Ecto neural progenitor cell (in vitro differentiated cells): ENCODE measurements at regions not wholly inside any gene's neighbourhood (a gene's known extent, or its start where the extent isn't known, plus 50 kb on each side); places are given as distances from the start of the nearest gene placed in this dataset.
"Not testable (repeated sequence)": the region's sequence is repeated elsewhere in the genome, so short reads cannot be mapped to it uniquely, and the experiment has no call there.

Source experiments
- DNase-seq: peaks from one replicate; pipeline ENCODE4 v3.0.0-alpha.2; 2018; ENCODE audit warnings: low spot score

DNA sequence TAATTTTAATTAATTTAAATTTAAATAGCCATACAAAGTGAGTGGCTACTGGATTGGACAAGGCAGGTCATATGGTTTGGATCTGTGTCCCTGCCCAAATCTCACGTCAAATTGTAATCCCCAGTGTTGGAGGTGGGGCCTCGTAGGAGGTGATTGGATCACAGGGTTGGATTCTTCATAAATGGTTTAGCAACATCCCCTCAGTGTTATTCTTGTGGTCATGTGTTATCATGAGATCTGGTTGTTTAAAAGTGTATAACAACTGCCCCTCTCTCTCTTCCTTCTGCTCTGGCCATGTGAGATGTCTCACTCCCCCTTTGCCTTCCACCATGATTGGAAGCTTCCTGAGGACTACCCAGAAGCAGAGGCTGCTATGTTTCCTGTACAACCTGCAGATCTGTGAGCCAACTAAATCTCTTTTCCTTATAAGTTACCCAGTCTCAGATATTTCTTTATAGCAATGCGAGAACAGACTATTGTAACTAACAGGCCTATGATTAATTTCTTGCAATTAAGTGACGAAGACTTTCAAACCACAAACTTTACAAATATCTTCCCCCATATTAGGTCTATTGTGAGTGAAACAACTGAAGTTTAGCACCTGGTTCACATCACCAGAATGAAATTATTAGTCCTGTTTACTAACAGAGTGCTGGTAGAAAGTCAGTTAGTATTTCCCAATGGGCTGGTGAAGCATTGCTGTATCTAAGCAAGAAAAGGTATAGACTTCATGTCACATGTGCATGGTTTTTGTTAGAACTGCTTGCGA is 60.0 kb upstream of the TNFAIP3 start:
- DNase-seq: no peak

DNA sequence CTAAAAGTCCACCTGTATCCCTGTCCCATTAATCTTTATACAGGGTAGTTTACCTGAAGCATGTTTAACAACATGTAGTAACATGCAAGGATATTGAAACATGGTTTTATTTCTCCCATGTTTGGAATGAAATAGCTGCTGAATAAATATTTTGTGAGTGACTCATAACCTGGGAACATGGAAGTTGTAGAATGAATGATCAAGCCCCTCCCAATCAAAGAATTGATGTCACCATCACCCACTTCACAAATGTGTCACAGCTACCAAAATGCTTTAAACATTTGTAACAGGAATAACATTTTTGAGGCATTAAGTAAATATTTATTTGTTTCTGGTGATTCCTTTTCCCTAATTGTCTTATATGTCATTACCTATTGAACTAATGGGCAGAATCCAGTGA is 58.9 kb upstream of the TNFAIP3 start:
- DNase-seq: no peak

DNA sequence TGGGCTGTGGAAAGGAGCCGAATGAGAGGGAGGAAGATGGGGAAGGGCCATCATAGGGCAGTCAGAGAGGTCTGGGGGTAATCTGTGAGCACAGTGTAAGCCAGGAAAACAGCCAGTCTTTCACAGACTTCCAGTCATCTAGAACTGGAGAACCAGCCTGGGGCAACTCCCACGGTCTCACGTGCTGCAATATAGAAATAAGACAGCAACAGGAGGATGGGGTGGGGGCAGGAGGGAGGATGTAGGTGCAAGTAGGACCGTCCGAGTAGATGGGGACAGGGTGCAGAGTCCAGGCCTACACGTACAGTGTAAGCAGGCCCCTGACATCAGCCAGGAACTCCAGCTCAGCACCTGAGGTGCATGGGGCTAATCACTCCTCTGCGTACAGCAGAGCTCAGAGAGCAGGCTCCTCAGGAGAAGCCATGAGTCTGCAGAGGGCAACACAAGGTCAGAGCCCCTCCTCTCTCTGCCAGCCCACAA is 58.2 kb upstream of the TNFAIP3 start:
- DNase-seq: no peak

DNA sequence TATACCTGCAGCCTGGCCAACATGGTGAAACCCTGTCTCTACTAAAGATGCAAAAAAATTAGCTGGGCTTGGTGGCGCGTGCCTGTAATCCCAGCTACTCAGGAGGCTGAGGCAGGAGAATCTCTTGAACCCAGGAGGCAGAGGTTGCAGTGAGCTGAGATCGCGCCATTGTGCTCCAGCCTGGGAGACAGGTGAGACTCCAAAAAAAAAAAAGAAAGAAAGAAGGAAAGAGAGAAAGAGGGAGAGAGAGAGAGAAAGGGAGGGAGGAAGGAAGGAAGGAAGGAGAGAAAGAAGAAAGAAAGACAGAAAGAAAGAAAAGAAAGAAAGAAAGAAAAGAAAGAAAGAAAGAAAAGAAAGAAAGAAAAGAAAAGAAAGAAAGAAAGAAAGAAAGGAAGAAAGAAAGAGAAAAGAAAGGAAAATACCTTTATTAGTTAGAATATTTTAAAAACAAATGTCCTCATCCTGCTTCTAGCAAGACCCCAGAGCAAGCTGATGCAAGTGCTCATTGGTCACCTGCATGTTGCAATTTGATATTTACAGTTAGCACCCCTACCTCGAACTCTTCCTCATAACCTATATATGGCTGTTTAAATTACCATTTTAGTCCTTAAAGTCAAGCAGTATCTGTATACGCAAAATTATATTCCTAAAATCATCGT is 57.0 kb upstream of the TNFAIP3 start:
- not testable (repeated sequence) for DNase-seq

DNA sequence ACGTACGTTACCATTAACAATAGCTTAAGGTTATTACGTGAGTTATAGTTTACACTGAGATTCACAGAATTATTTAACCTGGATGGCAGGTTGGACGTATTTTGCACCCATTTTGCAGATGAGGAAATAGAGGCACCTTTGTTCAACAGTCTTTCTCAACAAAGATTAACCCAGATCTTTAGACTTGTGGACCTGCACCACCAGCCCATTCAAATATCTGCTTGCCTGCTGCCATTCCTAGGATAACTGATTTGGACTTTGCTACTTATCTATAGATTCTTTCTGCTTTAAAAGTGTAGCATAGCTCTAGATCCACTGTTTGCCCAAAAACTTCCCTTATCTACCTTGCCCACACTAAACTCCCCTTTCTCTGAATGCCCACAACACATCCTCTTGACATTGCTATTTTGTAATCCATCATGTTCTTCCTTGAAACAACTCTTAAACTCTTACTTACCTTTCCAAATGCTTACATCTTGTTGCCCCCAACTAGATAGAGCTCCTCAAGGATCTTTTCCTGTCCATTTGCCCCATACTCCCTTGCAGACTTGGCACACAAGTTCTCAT is 56.4 kb upstream of the TNFAIP3 start:
- no peak for DNase-seq

DNA sequence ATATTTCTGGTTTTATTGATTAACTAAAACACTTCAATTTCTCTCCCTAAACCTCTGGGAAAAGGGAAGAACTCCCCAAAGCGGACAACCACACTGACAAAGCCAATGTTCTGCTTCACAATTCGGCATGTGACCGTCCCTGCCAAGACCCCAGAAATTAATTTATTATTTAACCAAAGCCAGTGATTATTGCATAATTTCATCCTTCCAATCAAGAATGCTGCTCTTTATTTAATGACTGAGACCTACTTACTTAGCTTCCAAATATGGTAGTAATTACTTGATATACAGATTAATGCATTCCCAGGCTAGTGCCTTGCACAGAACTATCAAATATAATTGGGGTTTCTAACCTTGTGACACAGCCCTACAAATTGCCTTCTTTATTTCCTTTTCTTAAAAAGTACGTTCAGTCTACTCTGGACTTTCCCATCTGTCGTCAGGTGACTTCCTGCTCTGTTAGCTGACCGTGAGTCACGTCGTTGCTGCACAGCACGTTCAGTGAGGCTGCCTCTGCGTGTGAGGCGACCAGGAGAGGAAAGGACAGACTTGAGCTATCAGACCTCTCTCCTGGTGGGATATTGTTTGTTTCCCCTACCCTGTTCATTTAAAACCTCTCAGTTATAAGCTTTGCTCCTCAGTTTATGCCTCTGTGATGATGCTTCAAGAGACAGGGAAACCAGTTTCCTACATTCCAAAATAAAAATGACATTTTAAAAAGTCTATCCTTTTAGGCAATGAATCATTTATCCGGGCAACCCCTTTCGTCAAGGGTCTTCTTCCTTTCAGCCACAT is 55.7 kb upstream of the TNFAIP3 start:
- DNase-seq: no peak

DNA sequence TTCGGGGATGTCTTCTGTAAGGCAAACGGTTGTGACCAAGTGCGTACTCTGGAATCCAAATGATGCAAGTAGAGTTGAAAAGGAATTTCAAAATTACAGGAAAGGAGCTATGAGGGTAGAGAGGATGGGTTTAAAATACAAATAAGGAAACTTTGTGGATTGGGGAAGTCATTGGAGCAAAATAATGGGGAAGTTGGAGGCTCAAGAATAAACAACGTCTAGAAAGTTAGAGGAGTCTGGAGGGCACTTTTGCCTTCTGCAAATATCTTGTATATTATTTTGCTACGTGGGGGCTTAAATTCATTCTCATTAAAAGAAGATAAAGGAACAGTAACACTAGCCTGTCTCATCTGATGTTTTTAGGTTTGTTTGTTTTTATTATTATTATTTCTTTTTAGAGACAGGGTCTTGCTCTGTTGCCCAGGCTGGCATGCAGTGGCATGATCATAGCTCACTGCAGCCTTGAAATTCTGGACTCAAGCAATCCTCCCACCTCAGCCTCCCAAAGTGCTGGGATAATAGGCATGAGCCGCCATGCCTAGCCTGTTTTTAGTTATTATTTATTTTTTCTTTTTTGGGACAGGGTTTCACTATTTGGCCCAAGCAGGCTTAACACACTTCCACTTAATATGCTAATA is 55.0 kb upstream of the TNFAIP3 start:
- DNase-seq: no peak

DNA sequence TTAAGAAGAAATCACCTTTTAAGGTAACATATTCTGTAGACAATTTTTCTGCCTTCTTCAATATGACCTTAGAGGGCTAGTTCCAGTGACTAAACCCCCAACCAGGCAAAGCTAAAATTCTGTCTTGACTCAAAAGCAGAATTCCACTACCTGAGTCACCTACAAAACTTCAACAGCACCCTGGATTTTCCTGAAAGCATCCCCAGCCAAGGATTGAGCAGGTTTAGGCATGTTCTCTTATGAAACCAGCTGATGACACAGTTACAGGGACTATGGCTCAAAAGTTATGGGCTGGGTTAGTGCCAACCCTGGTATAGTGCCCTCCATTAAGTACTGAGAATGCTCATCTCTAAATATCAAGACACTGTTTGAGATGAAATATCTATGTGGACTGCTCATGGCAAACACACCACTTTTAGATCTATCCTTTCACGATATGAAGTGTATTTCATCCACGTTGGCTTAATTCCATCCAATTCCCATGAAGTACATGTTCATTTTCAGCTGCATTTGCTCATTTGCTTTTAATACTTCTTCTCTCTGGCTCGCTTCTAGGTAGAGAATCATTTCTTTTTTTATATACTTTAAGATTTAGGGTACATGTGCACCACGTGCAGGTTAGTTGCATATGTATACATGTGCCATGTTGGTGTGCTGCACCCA is 53.6 kb upstream of the TNFAIP3 start:
- DNase-seq: no peak

DNA sequence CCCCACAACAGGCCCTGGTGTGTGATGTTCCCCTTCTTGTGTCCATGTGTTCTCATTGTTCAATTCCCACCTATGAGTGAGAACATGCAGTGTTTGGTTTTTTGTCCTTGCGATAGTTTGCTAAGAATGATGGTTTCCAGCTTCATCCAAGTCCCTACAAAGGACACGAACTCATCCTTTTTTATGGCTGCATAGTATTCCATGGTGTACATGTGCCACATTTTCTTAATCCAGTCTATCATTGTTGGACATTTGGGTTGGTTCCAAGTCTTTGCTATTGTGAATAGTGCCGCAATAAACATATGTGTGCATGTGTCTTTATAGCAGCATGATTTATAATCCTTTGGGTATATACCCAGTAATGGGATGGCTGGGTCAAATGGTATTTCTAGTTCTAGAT is 53.0 kb upstream of the TNFAIP3 start:
- DNase-seq: not testable (repeated sequence)

DNA sequence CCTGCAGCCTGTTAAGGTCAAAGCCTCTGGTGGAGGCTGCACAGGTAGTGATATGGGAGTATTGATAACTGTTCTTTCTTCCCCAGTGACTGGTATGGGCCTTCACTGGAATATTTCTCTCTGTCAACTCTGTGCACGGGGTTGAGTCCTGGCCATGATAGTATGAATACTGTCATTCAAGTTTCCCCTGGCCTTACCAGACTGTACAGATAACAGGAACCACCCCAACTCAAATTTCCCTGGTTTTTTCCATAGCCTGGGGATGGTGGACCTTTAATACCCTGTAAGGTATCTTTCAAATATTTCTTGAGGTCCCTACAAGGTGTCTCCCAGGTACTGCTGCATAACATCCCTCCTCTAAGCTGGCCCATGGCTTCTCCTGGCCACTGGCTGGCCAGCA is 51.4 kb upstream of the TNFAIP3 start:
- no peak for DNase-seq

DNA sequence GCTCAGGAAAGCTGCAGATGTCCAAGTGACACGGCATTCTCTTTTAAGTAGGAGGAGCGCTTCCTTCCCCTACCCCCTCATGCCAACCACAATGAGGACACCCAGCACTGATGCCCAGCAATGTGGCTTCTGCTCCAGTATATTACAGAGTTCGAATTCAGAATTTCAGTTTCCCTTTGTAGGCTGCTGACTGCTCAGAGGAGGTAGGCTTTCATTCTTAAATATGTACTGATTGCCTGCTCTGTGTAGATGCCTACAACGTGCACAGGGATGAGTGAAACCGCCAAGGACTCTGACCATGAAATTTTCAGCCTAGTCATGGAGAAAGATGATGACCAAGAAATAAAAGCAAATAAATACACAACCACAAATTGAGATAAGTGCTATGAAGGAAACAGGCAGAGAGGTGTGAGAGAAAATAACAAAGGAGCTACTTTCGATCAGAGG is 50.9 kb upstream of the TNFAIP3 start:
- DNase-seq: no peak

DNA sequence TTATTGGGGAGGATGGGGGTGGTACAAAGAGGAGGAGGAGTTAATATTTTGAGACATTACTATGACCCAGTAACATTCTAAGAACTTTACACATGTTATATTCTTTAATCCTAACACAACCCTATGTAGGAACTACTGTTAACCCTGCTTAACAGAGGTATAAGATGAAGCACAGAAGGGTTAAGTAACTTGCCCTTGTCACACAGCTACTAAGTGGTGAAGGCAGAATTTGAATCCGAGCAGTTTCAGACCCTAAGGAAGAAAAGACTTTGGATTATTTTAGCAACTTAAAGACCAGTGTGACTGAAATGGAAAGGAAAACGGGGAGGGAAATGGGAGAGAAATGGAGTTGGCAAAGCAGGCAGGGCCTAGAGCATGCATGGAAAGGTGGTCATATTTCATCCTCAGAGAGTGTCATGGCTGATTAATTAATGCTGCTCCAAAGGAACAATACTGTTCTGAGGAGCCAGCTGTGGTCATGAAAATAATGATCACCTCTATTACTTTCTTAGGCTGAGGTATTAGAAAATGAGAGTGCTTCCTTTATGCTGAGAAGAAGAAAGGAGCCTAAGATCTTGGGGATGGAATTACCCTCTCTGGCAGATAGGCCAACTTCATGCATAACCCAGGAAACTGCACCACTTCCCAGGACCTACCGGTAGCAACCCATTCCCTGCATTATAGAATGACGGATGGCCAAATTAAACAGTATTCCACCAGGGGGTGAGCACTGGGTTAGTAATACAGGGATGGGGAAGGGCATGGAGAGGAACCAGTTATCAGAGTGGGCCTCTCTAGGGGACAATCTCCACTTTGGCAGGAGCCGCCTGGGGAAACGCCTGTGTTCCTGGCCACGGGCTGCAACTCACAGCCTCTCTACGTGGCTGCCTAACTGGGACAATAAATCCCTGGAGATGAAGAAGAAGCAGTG is 50.1 kb upstream of the TNFAIP3 start:
- DNase-seq: no peak
